ENCODE measurements at regions not wholly inside any gene's neighbourhood (a gene's known extent, or its start where the extent isn't known, plus 50 kb on each side); places are given as distances from the start of the nearest gene placed in this dataset.

DNA sequence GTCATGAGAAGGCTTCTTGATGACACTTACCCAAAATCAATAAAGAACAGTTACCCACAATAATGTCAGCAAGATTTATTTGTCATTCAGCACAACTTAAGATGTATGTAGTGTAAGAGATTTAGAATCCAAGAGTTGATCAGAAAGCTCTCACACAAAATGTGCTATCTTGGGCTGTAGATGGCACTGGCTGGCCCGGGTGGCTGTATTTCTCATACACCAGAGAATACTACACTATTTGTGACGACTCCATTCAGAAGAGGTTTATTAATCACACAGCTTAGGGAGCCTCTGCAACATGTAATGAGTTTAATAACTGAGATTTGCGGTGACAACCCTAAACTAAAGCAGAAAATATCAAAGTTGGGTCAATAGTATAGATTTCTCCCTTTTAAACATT is 530.4 kb upstream of the KLHL29 start:
- Histone ChIP-seq H3K4me3 (no peak overlapping the region), H3K27ac (no peak overlapping the region)

DNA sequence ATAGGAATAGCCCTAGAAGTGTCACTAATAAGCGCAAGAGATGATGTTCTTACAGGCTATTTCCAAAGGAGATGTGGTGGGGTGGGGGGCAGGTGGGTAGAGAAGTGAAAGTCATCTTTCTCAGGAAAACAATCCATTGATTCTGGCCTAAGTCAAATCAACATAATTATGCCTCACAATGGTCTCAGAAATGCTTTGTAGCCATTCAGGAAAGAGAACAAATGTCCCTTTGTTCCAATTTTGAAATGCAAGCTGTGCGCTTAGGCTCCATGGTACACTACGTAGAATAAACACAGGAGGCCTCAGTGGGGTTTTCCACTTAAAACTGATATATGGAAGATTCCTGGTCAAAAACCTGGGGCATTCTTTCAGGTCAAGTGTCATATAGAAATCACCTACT is 529.9 kb upstream of the KLHL29 start:
- H3K27ac ChIP-seq = no peak overlapping the region
- no peak overlapping the region for H3K4me3 ChIP-seq

DNA sequence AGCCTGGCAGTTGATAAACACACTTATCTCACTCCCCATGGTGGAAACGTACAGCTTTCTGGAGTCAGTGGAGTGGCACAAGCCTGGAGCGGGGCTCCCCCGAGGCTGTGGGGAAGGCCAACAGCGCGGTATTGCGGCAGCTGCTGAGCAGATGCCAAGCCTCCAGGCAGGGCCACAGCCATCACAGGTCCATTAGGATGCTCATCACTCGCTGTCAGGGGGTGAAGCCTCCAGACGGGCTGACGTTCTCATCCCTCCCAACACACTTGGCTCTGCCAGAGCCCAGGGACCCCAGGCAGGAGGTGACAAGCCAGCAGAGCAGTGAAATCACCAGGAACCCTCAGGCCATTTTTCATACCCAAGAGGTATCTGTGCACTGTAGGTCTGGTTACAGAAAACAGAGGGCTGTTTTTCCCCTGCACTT is 529.2 kb upstream of the KLHL29 start:
- Histone ChIP-seq H3K4me3 (no peak overlapping the region), H3K27ac (no peak overlapping the region)

DNA sequence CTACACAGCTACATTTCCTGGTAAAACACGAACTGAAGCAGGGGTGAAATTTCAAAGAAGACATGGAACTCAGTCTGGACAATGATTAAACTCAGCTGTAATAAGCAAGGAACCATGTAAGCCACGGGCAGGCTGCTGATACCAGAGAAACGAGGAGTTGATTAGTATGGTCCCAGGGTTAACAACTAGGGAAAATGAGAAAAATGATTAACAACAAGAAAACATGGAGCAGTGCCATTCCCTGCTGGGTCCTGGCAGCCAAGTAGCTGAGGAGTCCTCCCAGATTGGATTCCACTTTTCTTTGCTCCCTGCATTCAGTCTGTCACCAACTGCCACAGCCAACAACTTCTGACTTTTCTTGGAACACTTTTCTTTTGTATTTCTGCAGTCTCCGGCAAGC is 517.0 kb upstream of the KLHL29 start:
- no peak overlapping the region for H3K27ac ChIP-seq
- H3K4me3 ChIP-seq = no peak overlapping the region

DNA sequence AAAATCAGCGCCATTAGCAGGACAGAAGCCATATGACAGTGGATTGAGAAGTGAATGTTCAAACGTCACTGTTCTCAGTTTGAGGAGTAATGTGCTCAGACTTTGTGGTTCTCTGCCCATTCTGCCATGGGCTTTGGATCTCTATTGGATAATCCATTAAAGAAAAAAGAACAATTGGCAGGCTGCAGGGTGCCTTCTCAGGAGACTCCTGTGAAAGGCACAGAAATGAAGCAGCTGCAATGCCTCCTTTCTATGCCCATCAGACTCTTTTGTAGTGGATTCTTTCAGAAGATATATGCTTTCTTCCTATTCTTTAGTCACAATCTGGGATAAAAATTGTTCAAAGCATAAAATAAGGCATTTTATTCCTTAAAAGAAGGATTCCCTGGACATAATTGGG is 506.9 kb upstream of the KLHL29 start:
- H3K4me3 ChIP-seq = no peak overlapping the region
- no peak overlapping the region for H3K27ac ChIP-seq

DNA sequence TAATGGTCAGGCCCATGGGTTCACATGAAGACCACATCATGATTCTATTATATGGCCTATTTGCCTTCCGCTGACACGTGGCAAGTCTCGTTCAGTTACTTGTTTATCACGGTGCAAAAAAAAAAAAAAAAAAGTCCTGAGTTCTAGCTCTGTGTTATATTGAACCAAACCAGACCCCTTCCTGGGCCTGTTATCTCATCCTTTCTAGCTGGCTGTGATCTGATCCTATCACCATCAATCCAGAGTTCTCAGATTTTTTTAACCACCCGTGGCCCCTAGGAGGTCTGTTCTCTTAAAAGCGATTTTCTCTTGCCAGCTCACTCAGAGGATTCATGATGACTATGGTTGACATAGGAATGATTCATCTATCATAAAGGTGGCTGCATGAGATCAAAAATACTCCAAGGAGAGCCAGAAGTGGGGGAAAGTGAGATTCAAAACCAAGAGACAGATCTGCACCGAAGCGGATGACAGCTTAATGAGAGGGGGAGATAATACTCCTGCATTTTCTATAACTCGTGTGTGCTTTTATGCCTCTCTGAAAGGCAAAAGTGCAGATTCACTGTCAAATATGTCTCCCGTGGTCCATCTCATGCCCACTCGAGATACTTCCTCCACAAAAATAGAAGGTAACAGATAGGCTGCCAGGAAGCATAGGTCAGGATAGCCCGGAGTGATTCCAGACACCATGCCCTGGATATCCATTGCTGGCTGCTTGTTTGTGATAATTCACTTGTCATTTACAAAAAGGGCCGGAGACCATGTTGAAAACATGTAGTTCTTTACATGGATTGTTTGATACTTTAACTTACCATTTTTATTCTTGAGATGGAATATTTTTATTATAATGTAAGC is 505.7 kb upstream of the KLHL29 start:
- Histone ChIP-seq H3K4me3 (no peak overlapping the region), H3K27ac (no peak overlapping the region)

- H3K4me3 ChIP-seq = no peak overlapping the region
Observed at GRCh38 chr2:22880161-22880560, 504.8 kb upstream of the KLHL29 start.

GRCh38 chr2:22882011-22882410 is 503.0 kb upstream of the KLHL29 start:
- no peak overlapping the region for H3K27ac ChIP-seq
- no peak overlapping the region for H3K4me3 ChIP-seq

More at GRCh38 chr2:22880161-22880560, 504.8 kb upstream of the KLHL29 start:
- H3K27ac ChIP-seq = no peak overlapping the region

- H3K4me3 ChIP-seq = no peak overlapping the region
- no peak overlapping the region for H3K27ac ChIP-seq
Observed at GRCh38 chr2:22882643-22883042, 502.3 kb upstream of the KLHL29 start.

DNA sequence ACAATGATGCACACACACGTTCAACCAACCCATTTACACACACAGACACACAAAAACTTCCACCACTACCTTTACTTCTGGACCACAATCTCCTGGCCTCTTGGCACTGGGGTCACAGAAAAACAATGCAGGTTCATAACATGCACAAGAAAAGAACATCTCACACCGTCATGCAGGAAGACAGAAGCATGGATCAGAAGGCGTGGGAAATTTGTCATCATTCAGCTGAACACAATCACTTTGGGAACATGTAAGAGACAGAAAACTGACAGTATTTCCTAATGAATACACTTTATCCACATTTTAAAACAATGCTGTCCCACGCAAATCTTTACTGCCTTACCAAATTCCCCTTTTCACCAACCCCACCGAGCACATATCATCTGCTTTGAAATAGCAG is 501.9 kb upstream of the KLHL29 start:
- Histone ChIP-seq H3K27ac (no peak overlapping the region), H3K4me3 (no peak overlapping the region)

GRCh38 chr2:22885245-22885644 is 499.7 kb upstream of the KLHL29 start:
- no peak overlapping the region for H3K4me3 ChIP-seq

GRCh38 chr2:22887426-22887825 is 497.6 kb upstream of the KLHL29 start:
- no peak overlapping the region for H3K4me3 ChIP-seq
- no peak overlapping the region for H3K27ac ChIP-seq

More at GRCh38 chr2:22885245-22885644, 499.7 kb upstream of the KLHL29 start:
- H3K27ac ChIP-seq = no peak overlapping the region

GRCh38 chr2:22887845-22888244 is 497.1 kb upstream of the KLHL29 start:
- Histone ChIP-seq H3K27ac (no peak overlapping the region), H3K4me3 (no peak overlapping the region)

GRCh38 chr2:22890132-22890531 is 494.8 kb upstream of the KLHL29 start:
- H3K4me3 ChIP-seq = no peak overlapping the region
- no peak overlapping the region for H3K27ac ChIP-seq

DNA sequence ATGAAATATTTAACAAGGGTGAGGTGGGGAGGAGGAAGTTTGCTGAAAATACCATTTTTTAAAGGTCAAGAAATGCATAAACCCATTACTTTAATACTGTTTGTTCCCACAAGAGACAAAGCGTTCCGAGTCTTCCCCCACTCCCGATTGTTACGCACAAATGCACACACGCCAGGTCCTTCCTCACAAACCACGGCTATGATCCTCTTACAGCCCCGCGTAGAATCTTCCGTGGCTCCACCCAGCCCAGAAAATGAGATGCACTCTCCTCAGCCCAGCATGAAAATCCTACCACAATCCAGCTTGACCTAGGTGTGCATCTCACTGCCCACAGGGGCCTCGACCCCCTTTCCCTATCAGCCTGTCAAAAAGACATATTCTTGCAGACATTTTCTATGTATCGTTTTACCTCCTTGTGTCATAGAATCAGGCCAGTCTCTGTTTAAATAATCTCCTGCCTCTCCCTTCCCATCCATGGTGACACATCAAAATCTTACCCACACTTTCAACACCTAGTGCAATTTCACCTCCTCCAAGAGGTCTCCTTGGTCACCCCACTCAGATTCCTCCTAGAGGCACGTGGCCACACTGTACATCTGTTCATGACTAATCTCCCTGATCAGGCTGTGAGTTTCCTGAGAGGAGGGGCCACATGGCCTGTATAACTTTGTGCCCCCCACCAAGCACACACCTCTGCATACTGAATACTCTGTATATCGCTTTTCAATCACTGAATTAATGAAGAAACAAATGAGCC is 491.0 kb upstream of the KLHL29 start:
- no peak overlapping the region for H3K4me3 ChIP-seq
- no peak overlapping the region for H3K27ac ChIP-seq

GRCh38 chr2:22894761-22895160 is 490.2 kb upstream of the KLHL29 start:
- H3K27ac ChIP-seq = no peak overlapping the region
- H3K4me3 ChIP-seq = no peak overlapping the region

DNA sequence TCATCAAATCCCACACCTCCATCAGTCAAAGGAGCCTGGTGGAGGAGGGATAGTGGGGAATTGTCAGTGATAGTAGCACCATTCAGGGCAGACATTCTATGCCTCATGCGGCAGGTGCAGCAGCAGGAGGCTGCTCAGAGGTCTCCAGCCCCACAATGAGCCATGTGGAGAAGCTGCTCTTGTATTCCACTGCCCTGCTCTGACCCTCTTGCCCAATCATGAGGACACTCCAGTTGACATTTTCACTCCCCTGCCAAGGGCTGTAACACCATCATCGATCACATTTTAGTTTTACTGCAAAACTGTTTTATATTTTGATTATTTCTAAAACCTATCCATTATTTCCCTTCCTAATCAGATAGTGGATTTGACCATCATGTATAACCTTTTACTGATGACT is 487.6 kb upstream of the KLHL29 start:
- no peak overlapping the region for H3K4me3 ChIP-seq
- no peak overlapping the region for H3K27ac ChIP-seq

DNA sequence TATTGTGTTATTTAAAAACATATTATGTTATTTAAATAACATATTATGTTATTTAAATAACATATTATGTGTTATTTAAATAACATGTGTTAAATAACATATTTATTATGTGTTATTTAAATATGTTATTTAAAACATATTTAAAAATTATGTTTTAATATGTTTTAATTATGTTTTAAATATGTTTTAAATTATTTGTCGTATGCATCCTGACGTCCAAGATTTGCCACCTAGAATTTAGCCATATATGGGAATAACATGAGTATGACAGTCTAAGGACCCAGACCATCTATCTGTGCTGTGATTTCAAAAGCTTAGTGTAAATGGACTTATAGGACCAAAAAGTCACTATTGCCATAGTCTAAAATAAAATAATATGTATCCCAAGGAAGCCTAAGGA is 484.3 kb upstream of the KLHL29 start:
- Histone ChIP-seq H3K4me3 (no peak overlapping the region), H3K27ac (no peak overlapping the region)

DNA sequence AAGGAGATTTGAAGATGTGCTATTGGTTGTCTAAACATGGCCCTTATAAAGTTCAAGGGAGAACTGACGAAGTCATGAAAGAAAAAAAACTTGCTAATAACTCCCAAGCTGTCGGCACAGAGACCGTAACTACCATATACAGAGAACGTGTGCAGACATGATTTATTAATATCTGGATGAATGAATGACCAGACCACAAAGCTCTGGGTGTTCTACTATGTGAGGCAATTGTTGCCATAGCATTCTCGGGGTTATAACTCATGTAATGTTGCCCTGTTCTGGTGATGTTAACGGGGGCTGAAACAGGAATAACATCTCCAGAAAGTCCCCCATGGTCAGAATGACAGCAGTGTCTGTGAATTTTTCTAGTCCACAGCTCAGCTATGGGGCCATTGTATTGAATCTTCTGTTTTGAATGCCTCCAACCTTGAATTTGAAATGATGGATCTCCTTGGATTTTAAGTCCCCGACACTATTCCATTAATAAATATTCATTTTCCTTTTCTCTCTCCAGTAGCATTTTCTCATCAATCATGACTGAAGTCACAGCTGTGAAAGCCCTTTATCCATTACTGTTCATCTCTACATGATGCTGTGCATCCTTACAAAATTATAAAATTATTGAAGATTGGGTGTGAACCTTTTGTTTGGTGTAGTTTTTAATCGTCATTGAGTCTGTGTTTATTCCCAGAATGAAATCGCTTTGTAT is 483.4 kb upstream of the KLHL29 start:
- Histone ChIP-seq H3K4me3 (no peak overlapping the region), H3K27ac (no peak overlapping the region)

DNA sequence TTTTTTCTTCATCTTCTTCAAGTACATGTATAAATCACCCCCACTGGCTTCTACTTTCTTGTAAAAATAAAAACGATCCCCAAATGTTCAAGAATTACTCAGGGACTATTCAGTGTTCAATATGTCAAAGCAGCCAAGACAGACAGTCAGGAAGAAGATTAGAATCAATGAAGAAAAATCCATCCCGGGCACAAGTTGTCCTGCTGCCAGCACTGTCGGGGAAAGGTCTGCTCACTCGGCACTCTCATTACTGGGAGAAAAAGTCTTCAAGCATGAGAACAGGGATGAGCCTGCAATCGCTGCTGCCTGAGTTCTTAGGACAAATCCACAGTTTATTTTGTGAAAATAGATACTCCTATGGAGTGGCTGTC is 482.8 kb upstream of the KLHL29 start:
- H3K27ac ChIP-seq = no peak overlapping the region
- no peak overlapping the region for H3K4me3 ChIP-seq

Data from skin epidermis (tissue), 12 donors.